SU-DHL-6 (cell line): ENCODE measurements at regions not wholly inside any gene's neighbourhood (a gene's known extent, or its start where the extent isn't known, plus 50 kb on each side); places are given as distances from the start of the nearest gene placed in this dataset.

Experiments used
- CTCF ChIP-seq: fragments of 200-600 bp; sonication (generic); IDR thresholded peaks from one replicate; pipeline ENCODE4 v1.5.1; 2017; ENCODE audit warnings: antibody characterized with exemption, mild to moderate bottlenecking, low read length, moderate library complexity; ENCODE audit not compliant: insufficient read depth, poor library complexity, severe bottlenecking
- EZH2phosphoT487 ChIP-seq: fragments of 200-600 bp; sonication (generic), shearing (Covaris generic); conservative IDR thresholded peaks from 2 replicates; pipeline ENCODE4 v1.6.1; 2018; ENCODE audit warnings: mild to moderate bottlenecking, antibody characterized with exemption, low read length, moderate library complexity, mixed read lengths

- TF ChIP-seq CTCF = no peak
- no peak for TF ChIP-seq EZH2phosphoT487
These were observed 422.9 kb downstream of the TMEM161B start for GRCh38 chr5:87845734-87846133.
